ENCODE measurements at regions not wholly inside any gene's neighbourhood (a gene's known extent, or its start where the extent isn't known, plus 50 kb on each side); places are given as distances from the start of the nearest gene placed in this dataset.

DNA sequence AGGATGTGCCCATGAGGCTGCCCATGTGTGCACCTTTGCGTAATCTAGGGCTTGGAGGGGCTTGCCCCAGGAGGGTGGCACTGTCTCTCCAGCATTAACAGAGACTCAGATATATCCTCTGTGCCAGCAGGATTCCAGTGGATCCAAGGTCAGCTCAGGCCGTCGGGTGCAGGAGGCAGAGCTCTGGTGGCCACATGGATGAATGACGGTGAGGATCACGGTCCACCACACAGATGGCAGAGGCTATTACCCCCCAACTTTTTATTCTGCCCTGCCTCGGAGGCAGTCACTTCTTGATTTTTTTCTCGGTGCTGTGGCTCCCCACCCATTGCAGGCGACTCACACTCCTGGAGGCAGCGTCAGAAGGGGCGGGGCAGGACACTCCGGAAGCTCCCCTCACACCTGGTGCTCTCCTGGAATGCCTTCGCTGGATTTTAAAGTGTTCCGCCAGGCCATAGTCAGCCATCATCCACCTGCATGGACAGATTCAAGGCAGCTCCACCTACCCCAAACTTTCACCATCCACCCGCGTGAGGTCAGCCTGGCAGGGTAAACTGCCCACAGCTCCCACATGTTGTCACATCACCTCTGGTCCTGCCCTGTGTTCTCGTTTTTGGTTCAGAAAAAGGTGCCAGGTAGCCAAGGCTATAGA lies 602.9 kb upstream of the RAB6C start:
- H2AFZ ChIP-seq (replicated peaks) = no peak overlapping the region
- TF ChIP-seq, protein P1, sequence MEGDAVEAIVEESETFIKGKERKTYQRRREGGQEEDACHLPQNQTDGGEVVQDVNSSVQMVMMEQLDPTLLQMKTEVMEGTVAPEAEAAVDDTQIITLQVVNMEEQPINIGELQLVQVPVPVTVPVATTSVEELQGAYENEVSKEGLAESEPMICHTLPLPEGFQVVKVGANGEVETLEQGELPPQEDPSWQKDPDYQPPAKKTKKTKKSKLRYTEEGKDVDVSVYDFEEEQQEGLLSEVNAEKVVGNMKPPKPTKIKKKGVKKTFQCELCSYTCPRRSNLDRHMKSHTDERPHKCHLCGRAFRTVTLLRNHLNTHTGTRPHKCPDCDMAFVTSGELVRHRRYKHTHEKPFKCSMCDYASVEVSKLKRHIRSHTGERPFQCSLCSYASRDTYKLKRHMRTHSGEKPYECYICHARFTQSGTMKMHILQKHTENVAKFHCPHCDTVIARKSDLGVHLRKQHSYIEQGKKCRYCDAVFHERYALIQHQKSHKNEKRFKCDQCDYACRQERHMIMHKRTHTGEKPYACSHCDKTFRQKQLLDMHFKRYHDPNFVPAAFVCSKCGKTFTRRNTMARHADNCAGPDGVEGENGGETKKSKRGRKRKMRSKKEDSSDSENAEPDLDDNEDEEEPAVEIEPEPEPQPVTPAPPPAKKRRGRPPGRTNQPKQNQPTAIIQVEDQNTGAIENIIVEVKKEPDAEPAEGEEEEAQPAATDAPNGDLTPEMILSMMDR (IDR thresholded peaks at IDR 0.05) = no peak
- TF ChIP-seq EZH2 (IDR thresholded peaks at IDR 0.05) = no peak
- no peak for TF ChIP-seq EZH2phosphoT487 (IDR thresholded peaks at IDR 0.05)
- DNase-seq (ENCODE audit: low spot score) = no peak
- H3K9me3 Mint-ChIP-seq = peaks cover 7% of the 10 kb centered on the region
- H3K27ac Mint-ChIP-seq = peak overlapping the region; percentile 14
- no peak overlapping the region for H3K4me3 Mint-ChIP-seq
- H3K27me3 ChIP-seq = no peaks in the 10 kb centered on the region
- H3K36me3 Mint-ChIP-seq = no peaks in the 10 kb centered on the region
- H3K27me3 Mint-ChIP-seq (ENCODE audit: insufficient read depth, low read depth) = peaks cover 3% of the 10 kb centered on the region
- no peaks in the 10 kb centered on the region for H3K79me2 ChIP-seq (ENCODE audit: low read depth)
- H3K36me3 ChIP-seq = no peaks in the 10 kb centered on the region
- peaks cover 3% of the 10 kb centered on the region for H3K9me3 ChIP-seq (ENCODE audit: low read depth)
- peaks cover 3% of the 10 kb centered on the region for H3K4me1 Mint-ChIP-seq
- H3K9ac ChIP-seq = no peak overlapping the region
- no peak overlapping the region for H3K4me2 ChIP-seq
- H3K4me1 ChIP-seq = no peaks in the 10 kb centered on the region
- no peaks in the 10 kb centered on the region for H4K20me1 ChIP-seq (ENCODE audit: low read depth)
- H3F3A ChIP-seq (ENCODE audit: low read depth) = no peaks in the 10 kb centered on the region
- no peak overlapping the region for H3K27ac ChIP-seq
- H3K4me3 ChIP-seq = no peak overlapping the region

DNA sequence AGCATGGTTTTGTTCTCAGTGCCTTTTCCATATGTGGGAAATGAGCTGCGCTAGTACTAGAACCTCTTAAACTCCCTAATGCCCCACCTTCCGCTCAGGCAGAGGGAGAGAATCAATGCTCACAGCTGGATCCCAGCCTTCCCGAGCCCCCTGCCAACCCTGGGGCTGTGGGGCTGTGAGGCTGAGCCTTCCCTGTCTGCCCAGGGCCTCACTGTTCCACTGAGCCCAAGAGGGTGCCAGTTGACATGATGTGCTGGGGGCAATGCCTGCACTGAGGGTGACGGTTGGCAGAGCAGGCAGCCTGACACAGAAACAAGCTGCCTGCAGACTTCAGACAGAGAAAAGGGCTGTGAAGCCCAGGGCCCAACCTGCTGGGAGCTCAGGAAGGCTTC lies 602.4 kb upstream of the RAB6C start:
- no peaks in the 10 kb centered on the region for H3K4me1 ChIP-seq
- no peak overlapping the region for H3K27ac ChIP-seq
- no peaks in the 10 kb centered on the region for H3K27me3 ChIP-seq
- H3K9me3 ChIP-seq (ENCODE audit: low read depth) = peaks cover 7% of the 10 kb centered on the region
- H3F3A ChIP-seq (ENCODE audit: low read depth) = no peaks in the 10 kb centered on the region
- no peaks in the 10 kb centered on the region for H3K79me2 ChIP-seq (ENCODE audit: low read depth)
- Mint-ChIP-seq H3K27me3 (ENCODE audit: insufficient read depth, low read depth) (peaks cover 3% of the 10 kb centered on the region), H3K36me3 (no peaks in the 10 kb centered on the region), H3K27ac (no peak overlapping the region), H3K4me3 (no peak overlapping the region), H3K4me1 (peaks cover 3% of the 10 kb centered on the region), H3K9me3 (peaks cover 9% of the 10 kb centered on the region)
- H4K20me1 ChIP-seq (ENCODE audit: low read depth) = no peaks in the 10 kb centered on the region
- H3K4me2 ChIP-seq = no peak overlapping the region
- no peak for DNase-seq (ENCODE audit: low spot score)
- H3K36me3 ChIP-seq = no peaks in the 10 kb centered on the region
- H3K9ac ChIP-seq = no peak overlapping the region
- no peak overlapping the region for H2AFZ ChIP-seq (replicated peaks)
- TF ChIP-seq EZH2phosphoT487 (IDR thresholded peaks at IDR 0.05) = no peak
- TF ChIP-seq EZH2 (IDR thresholded peaks at IDR 0.05) = no peak
- TF ChIP-seq, protein P1 (IDR thresholded peaks at IDR 0.05) = no peak
- H3K4me3 ChIP-seq = no peak overlapping the region

DNA sequence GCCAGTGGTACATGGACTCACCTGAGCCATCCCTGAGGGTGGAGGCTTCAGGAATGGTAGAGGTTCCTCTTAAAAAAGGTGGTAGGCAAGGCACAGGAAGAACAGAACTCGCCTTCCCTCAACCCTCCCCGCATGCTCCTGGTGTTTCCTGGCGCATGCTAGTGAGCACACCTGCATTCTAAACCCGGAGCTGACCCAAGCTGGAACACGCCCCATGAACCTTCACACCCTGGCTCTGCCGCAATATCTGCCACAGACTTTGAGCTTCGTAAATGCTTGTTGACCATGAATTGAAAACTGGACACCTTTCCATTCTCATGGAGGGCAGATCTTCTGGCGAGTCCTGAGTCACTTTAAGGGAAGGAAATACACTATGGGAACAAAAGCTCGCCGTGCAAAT lies 601.3 kb upstream of the RAB6C start:
- no peaks in the 10 kb centered on the region for H3K27me3 ChIP-seq
- no peak for DNase-seq (ENCODE audit: low spot score)
- H3K4me3 ChIP-seq = no peak overlapping the region
- no peak overlapping the region for H2AFZ ChIP-seq (replicated peaks)
- H3K27ac Mint-ChIP-seq = no peak overlapping the region
- no peaks in the 10 kb centered on the region for H4K20me1 ChIP-seq (ENCODE audit: low read depth)
- no peak overlapping the region for H3K4me3 Mint-ChIP-seq
- peaks cover 10% of the 10 kb centered on the region for H3K9me3 Mint-ChIP-seq
- TF ChIP-seq EZH2 (IDR thresholded peaks at IDR 0.05) (no peak), EZH2phosphoT487 (IDR thresholded peaks at IDR 0.05) (no peak)
- TF ChIP-seq, protein P1 (IDR thresholded peaks at IDR 0.05) = no peak
- H3F3A ChIP-seq (ENCODE audit: low read depth) = no peaks in the 10 kb centered on the region
- H3K79me2 ChIP-seq (ENCODE audit: low read depth) = no peaks in the 10 kb centered on the region
- H3K4me2 ChIP-seq = no peak overlapping the region
- peaks cover 7% of the 10 kb centered on the region for H3K9me3 ChIP-seq (ENCODE audit: low read depth)
- H3K4me1 Mint-ChIP-seq = peaks cover 3% of the 10 kb centered on the region
- H3K36me3 ChIP-seq = no peaks in the 10 kb centered on the region
- no peak overlapping the region for H3K27ac ChIP-seq
- no peaks in the 10 kb centered on the region for H3K36me3 Mint-ChIP-seq
- no peak overlapping the region for H3K9ac ChIP-seq
- no peaks in the 10 kb centered on the region for H3K4me1 ChIP-seq
- peaks cover 3% of the 10 kb centered on the region for H3K27me3 Mint-ChIP-seq (ENCODE audit: insufficient read depth, low read depth)

Measured in neural progenitor cell (in vitro differentiated cells).